HepG2 (cell line): ENCODE measurements at regions not wholly inside any gene's neighbourhood (a gene's known extent, or its start where the extent isn't known, plus 50 kb on each side); places are given as distances from the start of the nearest gene placed in this dataset.

Experiments
- ATAC-seq: fragments of 200-7000 bp; cut with Tn5 transposase; 3 replicates; pipeline ENCODE4 v1.9.1; 2020; ENCODE audit warnings: mild to moderate bottlenecking, moderate library complexity
- BruUV-seq: library from RNA; stranded (reverse); fragments of 400-500 nt; replicated peaks from 2 replicates; lab custom pipeline; 2021; lab: Mats Ljungman, UMichigan
- CTCF ChIA-PET: fragments of 300-600 bp; formaldehyde crosslinking; extraction: SDS; loops from one replicate; lab custom pipeline; 2021; ENCODE audit warnings: low total read pairs, inconsistent platforms, low intra/inter-chr PET ratio; lab: Yijun Ruan, JAX
- POLR2A ChIA-PET: fragments of 350-600 bp; sonication (Branson Sonifier 250); formaldehyde crosslinking; loops from one replicate; lab custom pipeline; 2020; ENCODE audit warnings: antibody characterized with exemption, inconsistent platforms; lab: Yijun Ruan, JAX
- DNase-seq: peaks from one replicate; pipeline ENCODE4 v3.0.0-alpha.2; 2015; ENCODE audit warnings: low spot score
- FAIRE-seq: peaks from 3 replicates; lab custom pipeline; 2011; peaks lifted over from hg19 to GRCh38; lab: Jason Lieb, UNC
- H2AFZ ChIP-seq: one replicate; pipeline ENCODE4 v1.6.1; 2011; ENCODE audit warnings: low read length, inconsistent platforms
- H3K27ac ChIP-seq: fragments of 300-600 bp; 3 replicates; pipeline ENCODE4 v1.8.0; 2011; ENCODE audit warnings: mixed run types, mild to moderate bottlenecking, mixed read lengths, low read length, inconsistent platforms; ENCODE audit not compliant: insufficient read depth; ENCODE audit errors: extremely low read length
- H3K27me3 ChIP-seq, 2 experiments: fragments of 200-600 bp in 1 of 2; 2 replicates in 1 of 2; 3 replicates in 1 of 2; pipeline versions ENCODE4 v1.6.0 to v1.8.0; 2011; ENCODE audit warnings: low read length in 2 of 2, mild to moderate bottlenecking in 2 of 2, moderate library complexity in 2 of 2, inconsistent platforms in 1 of 2; ENCODE audit not compliant: insufficient read depth in 2 of 2, control insufficient read depth in 1 of 2
- H3K36me3 ChIP-seq, 2 experiments: fragments of 200-600 bp in 1 of 2; replicated peaks in 1 of 2; 2 replicates in 1 of 2; 3 replicates in 1 of 2; pipeline versions ENCODE4 v1.5.1 to v1.8.0; 2011; ENCODE audit warnings: low read length in 2 of 2, inconsistent platforms in 1 of 2; ENCODE audit not compliant: insufficient read depth in 2 of 2, control insufficient read depth in 1 of 2
- H3K4me1 ChIP-seq: 2 replicates; pipeline ENCODE4 v1.5.1; 2012; ENCODE audit warnings: low read length, inconsistent platforms; ENCODE audit not compliant: insufficient read depth
- H3K4me2 ChIP-seq: 2 replicates; pipeline ENCODE4 v1.6.0; 2011; ENCODE audit warnings: low read depth, low read length, inconsistent platforms
- H3K4me3 ChIP-seq, 3 experiments: fragments of 200-600 bp in 1 of 3; sonication (generic), shearing (Covaris generic) in 1 of 3; replicated peaks in 1 of 3; 2 replicates each; pipeline ENCODE4 v1.5.1; 2011 to 2016; ENCODE audit warnings: low read length in 3 of 3, inconsistent platforms in 2 of 3, low read depth in 2 of 3, mild to moderate bottlenecking in 2 of 3, control low read depth in 1 of 3, mixed read lengths in 1 of 3; ENCODE audit not compliant: insufficient read depth in 1 of 3
- H3K79me2 ChIP-seq: one replicate; pipeline ENCODE4 v1.6.1; 2011; ENCODE audit warnings: low read length, inconsistent platforms; ENCODE audit not compliant: insufficient read depth
- H3K9ac ChIP-seq: 2 replicates; pipeline ENCODE4 v1.6.0; 2011; ENCODE audit warnings: mild to moderate bottlenecking, low read depth, low read length, inconsistent platforms; ENCODE audit not compliant: insufficient read depth
- H3K9me3 ChIP-seq: 2 replicates; pipeline ENCODE4 v1.5.1; 2012; ENCODE audit warnings: mild to moderate bottlenecking, low read length
- H4K20me1 ChIP-seq: 2 replicates; pipeline ENCODE4 v1.6.0; 2011; ENCODE audit warnings: inconsistent platforms, mild to moderate bottlenecking, low read length, moderate library complexity; ENCODE audit not compliant: insufficient read depth
- AHR ChIP-seq: IDR thresholded peaks from 2 replicates; pipeline ENCODE4 v1.6.1; 2018; ENCODE audit warnings: missing genetic modification reagents, missing compliant biosample characterization
- BHLHE40 ChIP-seq: IDR thresholded peaks from 2 replicates; pipeline ENCODE4 v1.6.1; 2011; ENCODE audit warnings: low read length, improper control_type of control experiment
- HNRNPLL ChIP-seq: fragments of 200-400 bp; formaldehyde crosslinking; IDR thresholded peaks from 2 replicates; pipeline ENCODE4 v1.6.1; 2017; ENCODE audit warnings: mild to moderate bottlenecking, low read depth, low read length; ENCODE audit not compliant: poor library complexity, severe bottlenecking
- NCOA2 ChIP-seq: sonication (generic); formaldehyde crosslinking; IDR thresholded peaks from 2 replicates; pipeline ENCODE4 v1.8.0; 2022; ENCODE audit warnings: inconsistent platforms
- NFATC3 ChIP-seq: sonication (generic); formaldehyde crosslinking; IDR thresholded peaks from 2 replicates; pipeline ENCODE4 v1.5.1; 2020; ENCODE audit warnings: mild to moderate bottlenecking, missing genetic modification reagents
- NR2C2 ChIP-seq: sonication (generic); formaldehyde crosslinking; IDR thresholded peaks from 2 replicates; pipeline ENCODE4 v1.4.0; 2020; ENCODE audit warnings: missing genetic modification reagents, mild to moderate bottlenecking, moderate library complexity, borderline replicate concordance
- NR2F1 ChIP-seq, 2 experiments: fragments of 450-650 bp in 1 of 2; formaldehyde crosslinking in 1 of 2; IDR thresholded peaks; 2 replicates each; pipeline versions ENCODE4 v1.5.0 to v1.6.1; 2016 to 2020; ENCODE audit warnings: mild to moderate bottlenecking in 1 of 2, missing compliant biosample characterization in 1 of 2, missing genetic modification reagents in 1 of 2, moderate library complexity in 1 of 2
- POLR2G ChIP-seq: fragments of 200-400 bp; formaldehyde crosslinking; IDR thresholded peaks from 2 replicates; pipeline ENCODE4 v1.6.1; 2018; ENCODE audit warnings: mild to moderate bottlenecking, low read depth, low read length, moderate library complexity
- SATB2 ChIP-seq: sonication (generic); formaldehyde crosslinking; IDR thresholded peaks from 2 replicates; pipeline ENCODE4 v1.5.0; 2020; ENCODE audit warnings: missing genetic modification reagents
- SIX1 ChIP-seq: sonication (generic); formaldehyde crosslinking; IDR thresholded peaks from 2 replicates; pipeline ENCODE4 v1.4.0; 2020; ENCODE audit warnings: missing genetic modification reagents, borderline replicate concordance
- ZFP36L1 ChIP-seq: sonication (generic); formaldehyde crosslinking; IDR thresholded peaks from 2 replicates; pipeline ENCODE4 v1.8.0; 2022; ENCODE audit warnings: mild to moderate bottlenecking, missing genetic modification reagents, moderate library complexity
- ZNF329 ChIP-seq: sonication (generic); formaldehyde crosslinking; IDR thresholded peaks from 2 replicates; pipeline ENCODE4 v1.9.0; 2021; ENCODE audit warnings: low read depth, mild to moderate bottlenecking, missing genetic modification reagents
- ZNF34 ChIP-seq: sonication (generic); formaldehyde crosslinking; IDR thresholded peaks from 2 replicates; pipeline ENCODE4 v1.4.0; 2020; ENCODE audit warnings: mild to moderate bottlenecking, missing genetic modification reagents, borderline replicate concordance
- ZNF530 ChIP-seq: sonication (generic); formaldehyde crosslinking; IDR thresholded peaks from 2 replicates; pipeline ENCODE4 v1.5.0; 2020; ENCODE audit warnings: low read depth, mild to moderate bottlenecking, missing genetic modification reagents
- ZNF660 ChIP-seq: sonication (generic); formaldehyde crosslinking; IDR thresholded peaks from 2 replicates; pipeline ENCODE4 v1.5.1; 2020; ENCODE audit warnings: mild to moderate bottlenecking, low read depth, missing genetic modification reagents, borderline replicate concordance
- WGBS: methylation state at CpG from one replicate; pipeline ENCODE4 v1.1.6; 2017; ENCODE audit warnings: low lambda C conversion rate; 5-methylcytosine and 5-hydroxymethylcytosine counted together
- in situ Hi-C: cut with HindIII; loops from 2 replicates; pipeline ENCODE4 v1.10.0; 2017; ENCODE audit warnings: low pct_unique_long_range_greater_than_20kb; ENCODE audit not compliant: extremely low pct_ligation_motif_present
- intact Hi-C: fragments of 100-400 bp; cut with micrococcal nuclease; formaldehyde crosslinking; loops from one replicate; pipeline ENCODE4 v1.10.0; 2022; ENCODE audit not compliant: unreplicated experiment

DNA sequence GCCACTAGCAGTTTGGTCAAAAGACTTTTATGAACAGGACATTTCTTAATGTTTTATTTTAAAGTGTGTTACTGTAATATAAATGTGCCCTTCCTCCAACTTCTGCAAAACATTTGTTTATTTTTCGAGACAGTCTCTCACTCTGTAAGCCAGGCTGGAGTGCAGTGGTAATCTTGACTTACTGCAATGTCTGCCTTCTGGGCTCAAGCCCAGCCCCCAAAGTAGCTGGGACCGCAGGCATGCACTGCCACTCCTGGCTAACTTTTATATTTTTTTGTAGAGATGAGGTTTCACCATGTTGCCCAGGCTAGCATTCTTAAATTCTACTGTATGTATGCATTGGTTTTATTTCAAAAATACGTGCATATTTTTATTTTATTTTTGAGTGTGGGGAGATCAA is 1201.9 kb downstream of the STIM2 start:
- no peak for DNase-seq
- Histone ChIP-seq H3K4me1 (no peaks in the 10 kb centered on the region), H3K79me2 (no peaks in the 10 kb centered on the region), H3K27me3 (no peaks in the 10 kb centered on the region), H3K9me3 (peaks cover 6% of the 10 kb centered on the region; the same call in 1 of the 2 replicates), H3K9ac (no peak overlapping the region), H3K4me3 (no peak overlapping the region), H3K27ac (no peak overlapping the region), H2AFZ (no peak overlapping the region), H4K20me1 (no peaks in the 10 kb centered on the region), H3K4me2 (no peak overlapping the region), H3K36me3 (no peaks in the 10 kb centered on the region)
- no TSS peak for BruUV-seq
- ChIA-PET CTCF (no interaction called here), POLR2A (no interaction called here)
- 25% methylated on average over 3 of the region's 3 CpGs for WGBS
- no peak for ATAC-seq
- TF ChIP-seq SATB2, result no peak
- TF ChIP-seq ZNF329 (CRISPR knock-in tag), result no peak
- no peak for TF ChIP-seq ZNF660 (CRISPR knock-in tag)
- TF ChIP-seq NR2F1 (CRISPR knock-in tag; IDR thresholded peaks at IDR 0.05), result no peak
- TF ChIP-seq HNRNPLL, result no peak
- no peak for TF ChIP-seq POLR2G
- TF ChIP-seq ZNF34, result no peak
- TF ChIP-seq NCOA2 (CRISPR knock-in tag), result no peak
- TF ChIP-seq AHR (CRISPR knock-in tag), result no peak
- no peak for TF ChIP-seq BHLHE40
- no peak for TF ChIP-seq SIX1 (CRISPR knock-in tag)
- no peak for TF ChIP-seq ZNF530 (CRISPR knock-in tag)
- no peak for TF ChIP-seq NR2C2
- TF ChIP-seq NFATC3 (CRISPR knock-in tag), result no peak
- TF ChIP-seq ZFP36L1, result no peak
- in situ Hi-C loops (no loop called here), intact Hi-C loops (no loop called here)
- no peak for FAIRE-seq
